DND-41 (cell line): ENCODE measurements at regions not wholly inside any gene's neighbourhood (a gene's known extent, or its start where the extent isn't known, plus 50 kb on each side); places are given as distances from the start of the nearest gene placed in this dataset.

Experiments
- CTCF ChIP-seq: IDR thresholded peaks from 2 replicates; pipeline ENCODE4 v1.5.1; 2012; ENCODE audit warnings: borderline replicate concordance, low read length, moderate library complexity, mild to moderate bottlenecking; ENCODE audit not compliant: poor library complexity, severe bottlenecking; ENCODE audit errors: extremely low read depth
- EZH2 ChIP-seq: IDR thresholded peaks from 3 replicates; pipeline ENCODE4 v1.6.1; 2012; ENCODE audit warnings: borderline replicate concordance, low read depth, mild to moderate bottlenecking, moderate library complexity, low read length, inconsistent platforms; ENCODE audit not compliant: severe bottlenecking

GRCh38 chr1:80113168-80114038, 1106.9 kb upstream of the ADGRL4 start:
- TF ChIP-seq CTCF (no peak), EZH2 (no peak)
